ENCODE measurements at regions not wholly inside any gene's neighbourhood (a gene's known extent, or its start where the extent isn't known, plus 50 kb on each side); places are given as distances from the start of the nearest gene placed in this dataset.

GRCh38 chr13:97712770-97713169 lies 240.7 kb upstream of the IPO5 start:
- DNase-seq (ENCODE audit: extremely low read depth, low read depth) = no peak
- TF ChIP-seq, protein P1, sequence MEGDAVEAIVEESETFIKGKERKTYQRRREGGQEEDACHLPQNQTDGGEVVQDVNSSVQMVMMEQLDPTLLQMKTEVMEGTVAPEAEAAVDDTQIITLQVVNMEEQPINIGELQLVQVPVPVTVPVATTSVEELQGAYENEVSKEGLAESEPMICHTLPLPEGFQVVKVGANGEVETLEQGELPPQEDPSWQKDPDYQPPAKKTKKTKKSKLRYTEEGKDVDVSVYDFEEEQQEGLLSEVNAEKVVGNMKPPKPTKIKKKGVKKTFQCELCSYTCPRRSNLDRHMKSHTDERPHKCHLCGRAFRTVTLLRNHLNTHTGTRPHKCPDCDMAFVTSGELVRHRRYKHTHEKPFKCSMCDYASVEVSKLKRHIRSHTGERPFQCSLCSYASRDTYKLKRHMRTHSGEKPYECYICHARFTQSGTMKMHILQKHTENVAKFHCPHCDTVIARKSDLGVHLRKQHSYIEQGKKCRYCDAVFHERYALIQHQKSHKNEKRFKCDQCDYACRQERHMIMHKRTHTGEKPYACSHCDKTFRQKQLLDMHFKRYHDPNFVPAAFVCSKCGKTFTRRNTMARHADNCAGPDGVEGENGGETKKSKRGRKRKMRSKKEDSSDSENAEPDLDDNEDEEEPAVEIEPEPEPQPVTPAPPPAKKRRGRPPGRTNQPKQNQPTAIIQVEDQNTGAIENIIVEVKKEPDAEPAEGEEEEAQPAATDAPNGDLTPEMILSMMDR (IDR thresholded peaks at IDR 0.05; ENCODE audit: low read depth, low read length) = no peak

DNA sequence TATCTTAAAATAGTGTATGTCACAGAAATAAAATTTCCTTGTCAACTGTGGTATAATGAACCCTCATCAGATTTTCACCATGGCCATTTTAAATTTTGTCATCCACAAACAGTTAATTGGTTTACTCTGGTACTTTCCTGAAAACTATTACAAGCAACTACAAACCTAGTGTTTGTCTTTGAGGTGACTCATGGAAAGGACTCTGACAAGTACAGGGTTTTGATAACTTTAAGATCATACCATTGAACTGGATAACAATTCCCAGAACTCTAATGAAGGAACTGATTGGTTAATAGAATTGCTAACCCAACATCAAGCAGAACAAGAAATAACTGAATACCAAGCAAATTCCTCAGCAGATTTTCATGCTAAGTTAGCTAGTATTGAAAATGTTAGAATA lies 237.7 kb upstream of the IPO5 start:
- DNase-seq (ENCODE audit: extremely low read depth, low read depth) = no peak
- TF ChIP-seq, protein P1 (IDR thresholded peaks at IDR 0.05; ENCODE audit: low read depth, low read length) = no peak

- DNase-seq (ENCODE audit: extremely low read depth, low read depth) = no peak
- TF ChIP-seq, protein P1 (IDR thresholded peaks at IDR 0.05; ENCODE audit: low read depth, low read length) = no peak
Measured at GRCh38 chr13:97716746-97717145, 236.7 kb upstream of the IPO5 start.

DNA sequence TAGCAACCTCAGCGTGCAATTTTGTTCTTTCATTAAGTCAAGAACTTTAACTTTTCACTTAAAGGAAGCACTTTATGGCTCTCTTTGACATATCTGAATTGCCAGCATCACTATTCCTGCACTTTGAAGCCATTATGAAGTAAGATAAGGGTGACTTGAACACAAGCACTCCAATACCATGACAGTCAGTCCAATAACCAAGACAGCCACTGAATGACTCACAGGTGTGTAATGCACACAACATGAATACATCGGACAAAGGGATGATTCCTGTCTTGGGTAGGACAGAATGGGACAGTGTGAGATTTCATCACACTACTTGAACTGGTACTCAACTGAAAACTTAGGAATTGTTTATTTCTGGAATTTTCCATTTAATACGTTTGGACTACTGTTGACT lies 233.7 kb upstream of the IPO5 start:
- TF ChIP-seq, protein P1 (IDR thresholded peaks at IDR 0.05; ENCODE audit: low read depth, low read length) = no peak
- no peak for DNase-seq (ENCODE audit: extremely low read depth, low read depth)

DNA sequence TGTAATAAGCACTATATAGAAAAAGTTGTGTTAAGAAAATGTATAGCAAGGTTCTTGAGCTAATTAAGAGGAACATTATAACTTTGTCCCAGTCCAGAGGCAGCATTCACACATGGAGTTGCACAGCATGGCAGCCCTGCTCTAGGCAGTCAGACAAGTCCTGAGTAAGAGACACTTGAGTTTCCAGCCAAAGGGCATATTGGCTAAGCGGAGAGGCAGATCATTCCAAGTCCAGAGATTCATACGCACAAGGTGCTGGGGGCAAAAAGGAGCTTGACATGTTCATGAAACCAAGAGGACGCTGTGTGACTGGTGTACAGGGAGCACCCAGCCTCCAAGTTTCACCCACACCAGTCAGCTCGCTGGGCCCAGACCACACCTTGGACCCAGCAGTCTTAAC lies 232.6 kb upstream of the IPO5 start:
- TF ChIP-seq, protein P1 (IDR thresholded peaks at IDR 0.05; ENCODE audit: low read depth, low read length) = no peak
- DNase-seq (ENCODE audit: extremely low read depth, low read depth) = no peak

GRCh38 chr13:97723655-97724054 lies 229.8 kb upstream of the IPO5 start:
- TF ChIP-seq, protein P1 (IDR thresholded peaks at IDR 0.05; ENCODE audit: low read depth, low read length) = no peak
- no peak for DNase-seq (ENCODE audit: extremely low read depth, low read depth)

DNA sequence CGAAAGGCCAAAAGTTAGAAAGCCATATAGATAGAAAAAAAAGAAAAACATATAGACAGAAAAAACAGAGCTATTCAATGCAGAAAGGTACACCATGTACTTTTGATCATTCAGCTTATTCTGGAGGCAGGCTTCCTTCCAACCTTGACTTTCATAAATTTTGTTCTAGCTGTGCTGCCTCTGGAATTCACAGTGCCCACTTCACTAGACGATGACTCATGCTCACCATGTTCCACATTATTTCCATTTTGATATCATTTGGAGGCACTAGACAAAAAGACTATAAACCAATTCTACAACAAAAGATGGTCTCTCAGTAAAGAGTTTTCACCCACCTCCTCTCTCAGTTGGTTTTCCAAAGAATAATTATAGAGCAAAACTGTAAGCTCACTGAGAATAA lies 229.0 kb upstream of the IPO5 start:
- TF ChIP-seq, protein P1 (IDR thresholded peaks at IDR 0.05; ENCODE audit: low read depth, low read length) = no peak
- no peak for DNase-seq (ENCODE audit: extremely low read depth, low read depth)
